ENCODE measurements at regions not wholly inside any gene's neighbourhood (a gene's known extent, or its start where the extent isn't known, plus 50 kb on each side); places are given as distances from the start of the nearest gene placed in this dataset.
A peak's percentile ranks its signal among the peaks of the same experiment; 100 is the strongest.

- H3K27me3 ChIP-seq (ENCODE audit: control insufficient read depth, insufficient read depth, low read length): no peaks in the 10 kb centered on the region
- no peak for TF ChIP-seq CTCF (IDR thresholded peaks at IDR 0.05; ENCODE audit: insufficient read depth, low read length, severe bottlenecking)
- no peak for FAIRE-seq
- no peaks in the 10 kb centered on the region for H3K36me3 ChIP-seq (ENCODE audit: control insufficient read depth, insufficient read depth, low read length)
- no peak for DNase-seq (ENCODE audit: low read depth)
- no peak overlapping the region for H3K4me3 ChIP-seq (ENCODE audit: low read depth, low read length)
Measured at GRCh38 chr3:107969525-107969924, 121.3 kb downstream of the CD47 start.

GRCh38 chr3:107966276-107966675, 124.6 kb downstream of the CD47 start:
- no peak for DNase-seq (ENCODE audit: low read depth)
- no peak for TF ChIP-seq CTCF (IDR thresholded peaks at IDR 0.05; ENCODE audit: insufficient read depth, low read length, severe bottlenecking)
- H3K4me3 ChIP-seq (ENCODE audit: low read depth, low read length): no peak overlapping the region
- H3K36me3 ChIP-seq (ENCODE audit: control insufficient read depth, insufficient read depth, low read length): no peaks in the 10 kb centered on the region
- FAIRE-seq: no peak
- no peaks in the 10 kb centered on the region for H3K27me3 ChIP-seq (ENCODE audit: control insufficient read depth, insufficient read depth, low read length)

- TF ChIP-seq CTCF (IDR thresholded peaks at IDR 0.05; ENCODE audit: insufficient read depth, low read length, severe bottlenecking): no peak
- DNase-seq (ENCODE audit: low read depth) (no peak), FAIRE-seq (no peak)
- H3K4me3 ChIP-seq (ENCODE audit: low read depth, low read length): no peak overlapping the region
- no peaks in the 10 kb centered on the region for H3K36me3 ChIP-seq (ENCODE audit: control insufficient read depth, insufficient read depth, low read length)
- H3K27me3 ChIP-seq (ENCODE audit: control insufficient read depth, insufficient read depth, low read length): no peaks in the 10 kb centered on the region
Measured at GRCh38 chr3:107965136-107965655, 125.6 kb downstream of the CD47 start.

- DNase-seq (ENCODE audit: low read depth) (no peak), FAIRE-seq (no peak)
- Histone ChIP-seq H3K4me3 (ENCODE audit: low read depth, low read length) (no peak overlapping the region), H3K27me3 (ENCODE audit: control insufficient read depth, insufficient read depth, low read length) (no peaks in the 10 kb centered on the region), H3K36me3 (ENCODE audit: control insufficient read depth, insufficient read depth, low read length) (no peaks in the 10 kb centered on the region)
- TF ChIP-seq CTCF (IDR thresholded peaks at IDR 0.05; ENCODE audit: insufficient read depth, low read length, severe bottlenecking): no peak
Measured at GRCh38 chr3:107963581-107963980, 127.2 kb downstream of the CD47 start.

- TF ChIP-seq CTCF (IDR thresholded peaks at IDR 0.05; ENCODE audit: insufficient read depth, low read length, severe bottlenecking): no peak
- DNase-seq (ENCODE audit: low read depth): peak; percentile 84
- no peak for FAIRE-seq
- H3K36me3 ChIP-seq (ENCODE audit: control insufficient read depth, insufficient read depth, low read length): no peaks in the 10 kb centered on the region
- H3K4me3 ChIP-seq (ENCODE audit: low read depth, low read length): no peak overlapping the region
- no peaks in the 10 kb centered on the region for H3K27me3 ChIP-seq (ENCODE audit: control insufficient read depth, insufficient read depth, low read length)
Measured at GRCh38 chr3:107962946-107963345, 127.9 kb downstream of the CD47 start.

GRCh38 chr3:107962037-107962436, 128.8 kb downstream of the CD47 start:
- TF ChIP-seq CTCF (IDR thresholded peaks at IDR 0.05; ENCODE audit: insufficient read depth, low read length, severe bottlenecking): no peak
- FAIRE-seq: no peak

More at GRCh38 chr3:107962037-107962436, 128.8 kb downstream of the CD47 start:
- no peak for DNase-seq (ENCODE audit: low read depth)
- no peaks in the 10 kb centered on the region for H3K27me3 ChIP-seq (ENCODE audit: control insufficient read depth, insufficient read depth, low read length)
- H3K4me3 ChIP-seq (ENCODE audit: low read depth, low read length): no peak overlapping the region
- no peaks in the 10 kb centered on the region for H3K36me3 ChIP-seq (ENCODE audit: control insufficient read depth, insufficient read depth, low read length)

Data from bronchial epithelial cell (primary cell).